ENCODE measurements at regions not wholly inside any gene's neighbourhood (a gene's known extent, or its start where the extent isn't known, plus 50 kb on each side); places are given as distances from the start of the nearest gene placed in this dataset.

DNA sequence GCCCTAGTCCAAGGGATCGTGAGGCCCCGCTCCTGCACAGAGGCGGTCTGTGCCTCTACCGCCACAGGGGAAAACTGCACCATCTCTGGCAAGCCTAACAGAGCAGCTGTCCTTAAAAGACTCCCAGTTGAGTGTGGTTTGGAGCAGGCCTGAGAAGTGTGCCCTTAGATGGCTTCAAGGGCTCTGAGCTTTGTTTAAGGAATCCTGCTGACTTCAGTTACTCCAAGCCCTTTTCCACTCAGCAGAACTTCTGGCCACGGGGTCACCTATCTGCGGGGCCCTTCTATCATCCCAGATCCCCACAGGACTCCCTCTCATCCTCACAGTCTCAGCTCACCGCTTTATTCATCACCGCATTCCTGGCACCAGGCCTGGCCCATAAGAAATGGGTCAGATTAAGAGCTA lies 131.5 kb downstream of the CCDC74A start:
- TF ChIP-seq, protein P1, sequence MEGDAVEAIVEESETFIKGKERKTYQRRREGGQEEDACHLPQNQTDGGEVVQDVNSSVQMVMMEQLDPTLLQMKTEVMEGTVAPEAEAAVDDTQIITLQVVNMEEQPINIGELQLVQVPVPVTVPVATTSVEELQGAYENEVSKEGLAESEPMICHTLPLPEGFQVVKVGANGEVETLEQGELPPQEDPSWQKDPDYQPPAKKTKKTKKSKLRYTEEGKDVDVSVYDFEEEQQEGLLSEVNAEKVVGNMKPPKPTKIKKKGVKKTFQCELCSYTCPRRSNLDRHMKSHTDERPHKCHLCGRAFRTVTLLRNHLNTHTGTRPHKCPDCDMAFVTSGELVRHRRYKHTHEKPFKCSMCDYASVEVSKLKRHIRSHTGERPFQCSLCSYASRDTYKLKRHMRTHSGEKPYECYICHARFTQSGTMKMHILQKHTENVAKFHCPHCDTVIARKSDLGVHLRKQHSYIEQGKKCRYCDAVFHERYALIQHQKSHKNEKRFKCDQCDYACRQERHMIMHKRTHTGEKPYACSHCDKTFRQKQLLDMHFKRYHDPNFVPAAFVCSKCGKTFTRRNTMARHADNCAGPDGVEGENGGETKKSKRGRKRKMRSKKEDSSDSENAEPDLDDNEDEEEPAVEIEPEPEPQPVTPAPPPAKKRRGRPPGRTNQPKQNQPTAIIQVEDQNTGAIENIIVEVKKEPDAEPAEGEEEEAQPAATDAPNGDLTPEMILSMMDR (IDR thresholded peaks at IDR 0.05; ENCODE audit: borderline replicate concordance, extremely low read depth, low read length, poor library complexity, severe bottlenecking) = no peak
- TF ChIP-seq EZH2 (IDR thresholded peaks at IDR 0.05; ENCODE audit: borderline replicate concordance, low read depth, low read length, severe bottlenecking) = no peak

All from DND-41 (cell line).